Muscle of back (tissue), 3 donors: ENCODE measurements at regions not wholly inside any gene's neighbourhood (a gene's known extent, or its start where the extent isn't known, plus 50 kb on each side); places are given as distances from the start of the nearest gene placed in this dataset.

ENCODE experiments used
- DNase-seq, 3 donors: peaks; one replicate each; pipeline versions ENCODE4 v3.0.0 to v3.0.0-alpha.2; 2013

GRCh38 chr16:8271344-8271743 lies 319.0 kb downstream of the TMEM114 start:
- DNase-seq = no peak

- DNase-seq = no peak
These were observed 328.0 kb downstream of the TMEM114 start for GRCh38 chr16:8262299-8262698.

- no peak for DNase-seq
These were observed 330.2 kb downstream of the TMEM114 start for GRCh38 chr16:8260140-8260539.

- no peak for DNase-seq
These were observed 331.8 kb downstream of the TMEM114 start for GRCh38 chr16:8258523-8258922.

- DNase-seq = no peak
These were observed 332.8 kb downstream of the TMEM114 start for GRCh38 chr16:8257561-8257960.

- no peak for DNase-seq
These were observed 335.9 kb downstream of the TMEM114 start for GRCh38 chr16:8254405-8254804.

GRCh38 chr16:8253718-8254117 lies 336.6 kb downstream of the TMEM114 start:
- DNase-seq = no peak

GRCh38 chr16:8251727-8252126 lies 338.6 kb downstream of the TMEM114 start:
- no peak for DNase-seq

- no peak for DNase-seq
These were observed 339.0 kb downstream of the TMEM114 start for GRCh38 chr16:8251298-8251697.

GRCh38 chr16:8247993-8248392 lies 342.3 kb downstream of the TMEM114 start:
- DNase-seq = no peak

GRCh38 chr16:8243981-8244380 lies 346.3 kb downstream of the TMEM114 start:
- no peak for DNase-seq

GRCh38 chr16:8241408-8241807 lies 348.9 kb downstream of the TMEM114 start:
- DNase-seq = no peak

GRCh38 chr16:8239443-8239842 lies 350.9 kb downstream of the TMEM114 start:
- DNase-seq = no peak

GRCh38 chr16:8237452-8237851 lies 352.9 kb downstream of the TMEM114 start:
- DNase-seq = no peak

- no peak for DNase-seq
These were observed 353.5 kb downstream of the TMEM114 start for GRCh38 chr16:8236816-8237215.

GRCh38 chr16:8230497-8230896 lies 359.8 kb downstream of the TMEM114 start:
- no peak for DNase-seq

GRCh38 chr16:8229011-8229520 lies 361.2 kb downstream of the TMEM114 start:
- DNase-seq = no peak

GRCh38 chr16:8217201-8217600 lies 373.1 kb downstream of the TMEM114 start:
- no peak for DNase-seq

GRCh38 chr16:8204769-8205168 lies 385.5 kb downstream of the TMEM114 start:
- DNase-seq = no peak

GRCh38 chr16:8204096-8204495 lies 386.2 kb downstream of the TMEM114 start:
- DNase-seq = no peak

GRCh38 chr16:8203101-8203500 lies 387.2 kb downstream of the TMEM114 start:
- no peak for DNase-seq

GRCh38 chr16:8200839-8201238 lies 389.5 kb downstream of the TMEM114 start:
- DNase-seq = no peak

- DNase-seq = no peak
These were observed 390.9 kb downstream of the TMEM114 start for GRCh38 chr16:8199390-8199789.

GRCh38 chr16:8194794-8195193 lies 395.5 kb downstream of the TMEM114 start:
- no peak for DNase-seq

GRCh38 chr16:8188841-8189240 lies 401.5 kb downstream of the TMEM114 start:
- DNase-seq = no peak
